ENCODE measurements at regions not wholly inside any gene's neighbourhood (a gene's known extent, or its start where the extent isn't known, plus 50 kb on each side); places are given as distances from the start of the nearest gene placed in this dataset.

DNA sequence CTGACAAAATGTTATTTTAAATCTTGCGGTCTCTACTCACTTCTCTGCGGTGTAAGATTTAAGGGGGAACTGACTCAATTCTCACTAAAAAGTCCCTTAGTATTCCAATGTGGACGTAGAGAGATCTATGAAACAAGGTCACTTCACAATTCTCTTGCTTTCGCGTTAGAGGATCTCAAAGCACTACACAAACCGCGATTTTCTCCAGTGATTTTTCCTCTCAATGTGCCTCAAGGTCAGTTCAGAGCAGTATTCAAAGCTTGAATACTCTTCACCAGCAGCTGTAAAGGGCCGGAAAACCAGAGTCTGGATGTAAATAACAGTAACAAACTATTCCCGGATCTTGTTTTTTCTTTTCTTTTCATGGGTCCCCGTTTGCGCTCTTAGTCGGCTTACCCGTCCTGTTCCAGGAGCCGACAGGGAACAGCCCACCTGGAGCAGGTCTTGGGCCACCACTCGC lies 128.2 kb downstream of the TMEM161B start:
- TF ChIP-seq, protein P1, sequence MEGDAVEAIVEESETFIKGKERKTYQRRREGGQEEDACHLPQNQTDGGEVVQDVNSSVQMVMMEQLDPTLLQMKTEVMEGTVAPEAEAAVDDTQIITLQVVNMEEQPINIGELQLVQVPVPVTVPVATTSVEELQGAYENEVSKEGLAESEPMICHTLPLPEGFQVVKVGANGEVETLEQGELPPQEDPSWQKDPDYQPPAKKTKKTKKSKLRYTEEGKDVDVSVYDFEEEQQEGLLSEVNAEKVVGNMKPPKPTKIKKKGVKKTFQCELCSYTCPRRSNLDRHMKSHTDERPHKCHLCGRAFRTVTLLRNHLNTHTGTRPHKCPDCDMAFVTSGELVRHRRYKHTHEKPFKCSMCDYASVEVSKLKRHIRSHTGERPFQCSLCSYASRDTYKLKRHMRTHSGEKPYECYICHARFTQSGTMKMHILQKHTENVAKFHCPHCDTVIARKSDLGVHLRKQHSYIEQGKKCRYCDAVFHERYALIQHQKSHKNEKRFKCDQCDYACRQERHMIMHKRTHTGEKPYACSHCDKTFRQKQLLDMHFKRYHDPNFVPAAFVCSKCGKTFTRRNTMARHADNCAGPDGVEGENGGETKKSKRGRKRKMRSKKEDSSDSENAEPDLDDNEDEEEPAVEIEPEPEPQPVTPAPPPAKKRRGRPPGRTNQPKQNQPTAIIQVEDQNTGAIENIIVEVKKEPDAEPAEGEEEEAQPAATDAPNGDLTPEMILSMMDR (IDR thresholded peaks at IDR 0.05): no peak
- TF ChIP-seq POLR2A (IDR thresholded peaks at IDR 0.05): no peak

Data from body of pancreas (tissue), 4 donors.